ENCODE measurements at regions not wholly inside any gene's neighbourhood (a gene's known extent, or its start where the extent isn't known, plus 50 kb on each side); places are given as distances from the start of the nearest gene placed in this dataset.

- no peak for TF ChIP-seq CEBPB (IDR thresholded peaks at IDR 0.05; ENCODE audit: low read depth, low read length)
- TF ChIP-seq POLR2A (IDR thresholded peaks at IDR 0.05; ENCODE audit: low read depth, low read length) = no peak
- TF ChIP-seq, protein P1, sequence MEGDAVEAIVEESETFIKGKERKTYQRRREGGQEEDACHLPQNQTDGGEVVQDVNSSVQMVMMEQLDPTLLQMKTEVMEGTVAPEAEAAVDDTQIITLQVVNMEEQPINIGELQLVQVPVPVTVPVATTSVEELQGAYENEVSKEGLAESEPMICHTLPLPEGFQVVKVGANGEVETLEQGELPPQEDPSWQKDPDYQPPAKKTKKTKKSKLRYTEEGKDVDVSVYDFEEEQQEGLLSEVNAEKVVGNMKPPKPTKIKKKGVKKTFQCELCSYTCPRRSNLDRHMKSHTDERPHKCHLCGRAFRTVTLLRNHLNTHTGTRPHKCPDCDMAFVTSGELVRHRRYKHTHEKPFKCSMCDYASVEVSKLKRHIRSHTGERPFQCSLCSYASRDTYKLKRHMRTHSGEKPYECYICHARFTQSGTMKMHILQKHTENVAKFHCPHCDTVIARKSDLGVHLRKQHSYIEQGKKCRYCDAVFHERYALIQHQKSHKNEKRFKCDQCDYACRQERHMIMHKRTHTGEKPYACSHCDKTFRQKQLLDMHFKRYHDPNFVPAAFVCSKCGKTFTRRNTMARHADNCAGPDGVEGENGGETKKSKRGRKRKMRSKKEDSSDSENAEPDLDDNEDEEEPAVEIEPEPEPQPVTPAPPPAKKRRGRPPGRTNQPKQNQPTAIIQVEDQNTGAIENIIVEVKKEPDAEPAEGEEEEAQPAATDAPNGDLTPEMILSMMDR (conservative IDR thresholded peaks at IDR 0.05; ENCODE audit: low read depth, low read length) = no peak
- no peak for TF ChIP-seq SMC3 (IDR thresholded peaks at IDR 0.05; ENCODE audit: low read depth, low read length)
- TF ChIP-seq FOS (IDR thresholded peaks at IDR 0.05; ENCODE audit: low read depth, low read length) = no peak
- no peak for TF ChIP-seq RCOR1 (IDR thresholded peaks at IDR 0.05; ENCODE audit: insufficient replicate concordance, low read length)
These were observed 97.4 kb downstream of the EBNA1BP2 start for GRCh38 chr1:43074709-43075108.
